ENCODE measurements at regions not wholly inside any gene's neighbourhood (a gene's known extent, or its start where the extent isn't known, plus 50 kb on each side); places are given as distances from the start of the nearest gene placed in this dataset.

DNA sequence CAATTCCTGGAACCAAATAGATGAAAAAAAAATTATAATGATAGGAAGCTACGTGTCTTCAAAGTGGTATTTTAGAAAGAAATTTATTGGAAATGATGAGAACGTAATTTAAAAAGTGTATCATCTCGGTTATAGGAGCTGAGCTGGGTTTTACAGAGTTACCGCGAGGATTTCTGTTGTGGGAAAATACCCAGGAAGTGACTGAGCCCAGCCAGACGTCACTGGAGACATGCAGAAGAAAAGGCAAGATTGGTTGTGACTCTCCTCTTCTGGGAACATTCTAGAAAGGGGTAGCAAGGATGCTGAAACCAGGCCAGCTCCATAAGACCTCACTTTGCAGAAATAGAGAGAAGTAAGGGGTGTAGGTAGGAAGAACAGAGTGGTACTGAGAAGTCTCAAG is 95.9 kb upstream of the ADGRF1 start:
- TF ChIP-seq CTCF (IDR thresholded peaks at IDR 0.05) = no peak
- TF ChIP-seq POLR2A (IDR thresholded peaks at IDR 0.05) = no peak
